ENCODE measurements at regions not wholly inside any gene's neighbourhood (a gene's known extent, or its start where the extent isn't known, plus 50 kb on each side); places are given as distances from the start of the nearest gene placed in this dataset.
"Not testable (repeated sequence)": the region's sequence is repeated elsewhere in the genome, so short reads cannot be mapped to it uniquely, and the experiment has no call there.

GRCh38 chr1:181205901-181206300, 117.4 kb downstream of the IER5 start:
- DNase-seq = no peak

GRCh38 chr1:181206513-181206912, 118.0 kb downstream of the IER5 start:
- DNase-seq = no peak

- DNase-seq = no peak
Observed at GRCh38 chr1:181206979-181207790, 118.7 kb downstream of the IER5 start.

- DNase-seq = no peak
Observed at GRCh38 chr1:181208083-181208482, 119.6 kb downstream of the IER5 start.

- no peak for DNase-seq
Observed at GRCh38 chr1:181208967-181209366, 120.5 kb downstream of the IER5 start.

- no peak for DNase-seq
Observed at GRCh38 chr1:181213056-181213455, 124.6 kb downstream of the IER5 start.

- DNase-seq = no peak
Observed at GRCh38 chr1:181216591-181216994, 128.1 kb downstream of the IER5 start.

GRCh38 chr1:181219938-181220337, 131.4 kb downstream of the IER5 start:
- DNase-seq = no peak

GRCh38 chr1:181221078-181221477, 132.6 kb downstream of the IER5 start:
- no peak for DNase-seq

GRCh38 chr1:181222972-181223505, 134.5 kb downstream of the IER5 start:
- no peak for DNase-seq

GRCh38 chr1:181226728-181227127, 138.2 kb downstream of the IER5 start:
- DNase-seq = not testable (repeated sequence)

- DNase-seq = no peak
Observed at GRCh38 chr1:181239086-181239485, 150.6 kb downstream of the IER5 start.

- DNase-seq = not testable (repeated sequence)
Observed at GRCh38 chr1:181246320-181246719, 157.8 kb downstream of the IER5 start.

- DNase-seq = not testable (repeated sequence)
Observed at GRCh38 chr1:181248361-181248760, 159.9 kb downstream of the IER5 start.

GRCh38 chr1:181249186-181249585, 160.7 kb downstream of the IER5 start:
- no peak for DNase-seq

GRCh38 chr1:181250038-181250437, 161.5 kb downstream of the IER5 start:
- DNase-seq = no peak

GRCh38 chr1:181251001-181251712, 162.7 kb downstream of the IER5 start:
- DNase-seq = no peak

- DNase-seq = no peak
Observed at GRCh38 chr1:181251713-181252075, 163.2 kb downstream of the IER5 start.

- DNase-seq = not testable (repeated sequence)
Observed at GRCh38 chr1:181253601-181254000, 165.1 kb downstream of the IER5 start.

GRCh38 chr1:181255270-181255929, 166.9 kb downstream of the IER5 start:
- DNase-seq = no peak

GRCh38 chr1:181257117-181257516, 168.6 kb downstream of the IER5 start:
- DNase-seq = no peak

- no peak for DNase-seq
Observed at GRCh38 chr1:181259026-181259745, 170.7 kb downstream of the IER5 start.

- DNase-seq = no peak
Observed at GRCh38 chr1:181260271-181260670, 171.8 kb downstream of the IER5 start.
